ENCODE measurements at regions not wholly inside any gene's neighbourhood (a gene's known extent, or its start where the extent isn't known, plus 50 kb on each side); places are given as distances from the start of the nearest gene placed in this dataset.

- TF ChIP-seq EZH2 (optimal IDR thresholded peaks at IDR 0.05; ENCODE audit: low read depth, low read length) (no peak), CTCF (IDR thresholded peaks at IDR 0.05; ENCODE audit: low read length) (no peak), EZH2phosphoT487 (IDR thresholded peaks at IDR 0.05; ENCODE audit: low read length) (no peak)
These were observed 769.1 kb downstream of the CCDC85A start for GRCh38 chr2:56952871-56953270.
